Neural cell (in vitro differentiated cells): ENCODE measurements at regions not wholly inside any gene's neighbourhood (a gene's known extent, or its start where the extent isn't known, plus 50 kb on each side); places are given as distances from the start of the nearest gene placed in this dataset.

Experiments
- H2AFZ ChIP-seq: fragments of 200-600, 300-800 bp; sonication (generic), shearing (Covaris generic); 2 replicates; pipeline ENCODE4 v1.6.0; 2014; ENCODE audit warnings: low read depth, mild to moderate bottlenecking, antibody characterized with exemption, low read length, moderate library complexity
- H3F3A ChIP-seq: fragments of 200-600 bp; shearing (Covaris generic); 2 replicates; pipeline ENCODE4 v1.6.1; 2016; ENCODE audit warnings: mild to moderate bottlenecking, moderate library complexity, mixed read lengths, antibody characterized with exemption, low read length; ENCODE audit not compliant: insufficient read depth, poor library complexity, severe bottlenecking
- H3K27ac ChIP-seq: fragments of 200-600, 300-800 bp; sonication (generic), shearing (Covaris generic); 2 replicates; pipeline ENCODE4 v1.5.1; 2014; ENCODE audit warnings: mild to moderate bottlenecking, low read length, moderate library complexity
- H3K27me3 ChIP-seq: fragments of 300-800, 200-600 bp; sonication (generic), shearing (Covaris generic); 2 replicates; pipeline ENCODE4 v1.6.0; 2014; ENCODE audit warnings: mild to moderate bottlenecking, low read depth, low read length, moderate library complexity; ENCODE audit not compliant: insufficient read depth
- H3K36me3 ChIP-seq: fragments of 300-800, 200-600 bp; sonication (generic), shearing (Covaris generic); 2 replicates; pipeline ENCODE4 v1.5.1; 2014; ENCODE audit warnings: mild to moderate bottlenecking, antibody characterized with exemption, low read length, moderate library complexity; ENCODE audit not compliant: insufficient read depth
- H3K4me2 ChIP-seq: fragments of 300-800, 200-600 bp; sonication (generic), shearing (Covaris generic); 2 replicates; pipeline ENCODE4 v1.6.0; 2014; ENCODE audit warnings: mild to moderate bottlenecking, low read length
- H3K4me3 ChIP-seq: fragments of 300-800, 200-600 bp; sonication (generic), shearing (Covaris generic); 2 replicates; pipeline ENCODE4 v1.5.1; 2014; ENCODE audit warnings: mild to moderate bottlenecking, low read length, moderate library complexity
- H3K79me2 ChIP-seq: fragments of 200-600 bp; shearing (Covaris generic); replicated peaks from 2 replicates; pipeline ENCODE4 v1.6.0; 2014; ENCODE audit warnings: mild to moderate bottlenecking, low read length, moderate library complexity; ENCODE audit not compliant: insufficient read depth
- H3K9ac ChIP-seq: fragments of 300-800, 200-600 bp; sonication (generic), shearing (Covaris generic); 2 replicates; pipeline ENCODE4 v1.6.1; 2016; ENCODE audit warnings: mild to moderate bottlenecking, low read length, mixed read lengths
- H3K9me2 ChIP-seq: fragments of 200-600 bp; shearing (Covaris generic); 2 replicates; pipeline ENCODE4 v1.6.1; 2016; ENCODE audit warnings: mild to moderate bottlenecking, low read length, mixed read lengths; ENCODE audit not compliant: insufficient read depth
- H3K9me3 ChIP-seq: fragments of 200-600, 300-800 bp; sonication (generic), shearing (Covaris generic); 2 replicates; pipeline ENCODE4 v1.6.1; 2016; ENCODE audit warnings: mild to moderate bottlenecking, mixed run types, low read length, moderate library complexity, mixed read lengths
- H4K20me1 ChIP-seq: fragments of 200-600 bp; shearing (Covaris generic); 2 replicates; pipeline ENCODE4 v1.6.1; 2016; ENCODE audit warnings: mild to moderate bottlenecking, mixed run types; ENCODE audit not compliant: insufficient read depth
- EP300 ChIP-seq: fragments of 450-650 bp; conservative IDR thresholded peaks from 2 replicates; pipeline ENCODE4 v1.6.1; 2014; ENCODE audit warnings: antibody characterized with exemption, mild to moderate bottlenecking, moderate library complexity; ENCODE audit not compliant: poor library complexity, severe bottlenecking
- EZH2 ChIP-seq: fragments of 200-600, 300-800 bp; shearing (Covaris generic), sonication (generic); IDR thresholded peaks from 2 replicates; pipeline ENCODE4 v1.6.1; 2014; ENCODE audit warnings: antibody characterized with exemption, low read length, borderline replicate concordance, mild to moderate bottlenecking; ENCODE audit not compliant: insufficient read depth, poor library complexity, severe bottlenecking
- MXI1 ChIP-seq: fragments of 450-650 bp; conservative IDR thresholded peaks from 2 replicates; pipeline ENCODE4 v1.6.1; 2014; ENCODE audit warnings: antibody characterized with exemption, mild to moderate bottlenecking; ENCODE audit not compliant: poor library complexity, severe bottlenecking
- POLR2AphosphoS5 ChIP-seq: IDR thresholded peaks from 2 replicates; pipeline ENCODE4 v1.6.1; 2012
- RAD21 ChIP-seq: fragments of 450-650 bp; conservative IDR thresholded peaks from 2 replicates; pipeline ENCODE4 v1.6.1; 2014; ENCODE audit warnings: antibody characterized with exemption, mild to moderate bottlenecking, moderate library complexity
- SMC3 ChIP-seq: fragments of 450-650 bp; conservative IDR thresholded peaks from 2 replicates; pipeline ENCODE4 v1.6.1; 2014; ENCODE audit warnings: antibody characterized with exemption, mild to moderate bottlenecking, moderate library complexity; ENCODE audit not compliant: poor library complexity
- TAF1 ChIP-seq: IDR thresholded peaks from 2 replicates; pipeline ENCODE4 v1.6.1; 2012; ENCODE audit warnings: low read depth
- TF ChIP-seq, protein P1 (sequence below): fragments of 450-650 bp; IDR thresholded peaks from 2 replicates; pipeline ENCODE4 v1.5.1; 2014; ENCODE audit warnings: antibody characterized with exemption, mild to moderate bottlenecking, moderate library complexity; ENCODE audit not compliant: poor library complexity, severe bottlenecking
- TF ChIP-seq, protein P2 (sequence below): IDR thresholded peaks from 2 replicates; pipeline ENCODE4 v1.6.1; 2012; ENCODE audit warnings: borderline replicate concordance

DNA sequence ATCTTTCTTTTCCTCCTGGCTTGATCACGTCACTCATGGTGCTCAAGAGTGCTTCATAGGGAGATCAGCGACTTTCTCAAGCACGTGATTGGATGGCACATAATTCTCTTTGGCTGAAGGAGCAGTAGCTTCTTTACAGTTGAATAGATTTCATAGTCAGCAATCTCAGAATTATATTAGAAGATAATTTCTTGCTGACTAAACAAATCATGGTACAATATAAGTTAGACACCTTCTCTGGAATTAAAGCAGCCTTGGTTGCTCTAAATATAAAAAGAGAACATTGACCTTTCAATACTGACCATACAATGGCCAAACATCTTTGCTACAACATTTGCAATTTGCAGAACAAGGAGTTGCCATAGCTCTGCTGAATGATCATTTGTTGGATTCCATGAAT lies 238.5 kb upstream of the CHST9 start:
- no peaks in the 10 kb centered on the region for H3F3A ChIP-seq

DNA sequence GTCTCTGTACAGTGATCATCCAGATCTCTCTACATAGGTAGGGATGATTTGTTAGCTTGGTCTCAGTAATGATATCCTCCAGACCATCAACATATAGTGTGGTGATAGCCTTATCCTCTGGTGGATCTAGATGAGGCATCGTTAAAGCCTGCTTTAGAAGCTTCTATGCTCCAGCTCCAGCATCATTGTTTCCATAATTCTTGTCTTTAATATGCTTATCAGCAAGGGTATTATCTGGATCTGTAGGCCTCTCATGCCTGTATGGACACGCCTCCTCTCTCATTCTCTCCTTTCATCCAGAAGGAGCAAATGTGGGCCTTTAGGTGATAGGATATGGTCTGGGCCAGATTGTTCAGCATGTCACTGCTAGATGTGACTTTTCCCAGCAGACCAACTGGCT lies 234.5 kb upstream of the CHST9 start:
- Histone ChIP-seq H3F3A (no peaks in the 10 kb centered on the region), H3K27ac (no peak overlapping the region), H4K20me1 (no peaks in the 10 kb centered on the region), H2AFZ (no peak overlapping the region), H3K79me2 (no peaks in the 10 kb centered on the region), H3K4me3 (no peak overlapping the region), H3K9me3 (no peaks in the 10 kb centered on the region), H3K9ac (no peak overlapping the region), H3K4me2 (no peak overlapping the region), H3K36me3 (no peaks in the 10 kb centered on the region), H3K27me3 (no peaks in the 10 kb centered on the region), H3K9me2 (no peaks in the 10 kb centered on the region)
- TF ChIP-seq EP300: no peak

More for the DNA sequence above, 238.5 kb upstream of the CHST9 start:
- Histone ChIP-seq H3K27me3 (no peaks in the 10 kb centered on the region), H3K9me2 (no peaks in the 10 kb centered on the region), H2AFZ (no peak overlapping the region), H3K79me2 (no peaks in the 10 kb centered on the region), H3K4me3 (no peak overlapping the region), H4K20me1 (no peaks in the 10 kb centered on the region), H3K9ac (no peak overlapping the region), H3K36me3 (no peaks in the 10 kb centered on the region), H3K4me2 (no peak overlapping the region), H3K9me3 (no peaks in the 10 kb centered on the region), H3K27ac (no peak overlapping the region)
- TF ChIP-seq SMC3 (no peak), TAF1 (no peak), EZH2 (no peak), POLR2AphosphoS5 (no peak), RAD21 (no peak), MXI1 (no peak), EP300 (no peak)
- TF ChIP-seq, protein P1, sequence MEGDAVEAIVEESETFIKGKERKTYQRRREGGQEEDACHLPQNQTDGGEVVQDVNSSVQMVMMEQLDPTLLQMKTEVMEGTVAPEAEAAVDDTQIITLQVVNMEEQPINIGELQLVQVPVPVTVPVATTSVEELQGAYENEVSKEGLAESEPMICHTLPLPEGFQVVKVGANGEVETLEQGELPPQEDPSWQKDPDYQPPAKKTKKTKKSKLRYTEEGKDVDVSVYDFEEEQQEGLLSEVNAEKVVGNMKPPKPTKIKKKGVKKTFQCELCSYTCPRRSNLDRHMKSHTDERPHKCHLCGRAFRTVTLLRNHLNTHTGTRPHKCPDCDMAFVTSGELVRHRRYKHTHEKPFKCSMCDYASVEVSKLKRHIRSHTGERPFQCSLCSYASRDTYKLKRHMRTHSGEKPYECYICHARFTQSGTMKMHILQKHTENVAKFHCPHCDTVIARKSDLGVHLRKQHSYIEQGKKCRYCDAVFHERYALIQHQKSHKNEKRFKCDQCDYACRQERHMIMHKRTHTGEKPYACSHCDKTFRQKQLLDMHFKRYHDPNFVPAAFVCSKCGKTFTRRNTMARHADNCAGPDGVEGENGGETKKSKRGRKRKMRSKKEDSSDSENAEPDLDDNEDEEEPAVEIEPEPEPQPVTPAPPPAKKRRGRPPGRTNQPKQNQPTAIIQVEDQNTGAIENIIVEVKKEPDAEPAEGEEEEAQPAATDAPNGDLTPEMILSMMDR: no peak
- TF ChIP-seq, protein P2, sequence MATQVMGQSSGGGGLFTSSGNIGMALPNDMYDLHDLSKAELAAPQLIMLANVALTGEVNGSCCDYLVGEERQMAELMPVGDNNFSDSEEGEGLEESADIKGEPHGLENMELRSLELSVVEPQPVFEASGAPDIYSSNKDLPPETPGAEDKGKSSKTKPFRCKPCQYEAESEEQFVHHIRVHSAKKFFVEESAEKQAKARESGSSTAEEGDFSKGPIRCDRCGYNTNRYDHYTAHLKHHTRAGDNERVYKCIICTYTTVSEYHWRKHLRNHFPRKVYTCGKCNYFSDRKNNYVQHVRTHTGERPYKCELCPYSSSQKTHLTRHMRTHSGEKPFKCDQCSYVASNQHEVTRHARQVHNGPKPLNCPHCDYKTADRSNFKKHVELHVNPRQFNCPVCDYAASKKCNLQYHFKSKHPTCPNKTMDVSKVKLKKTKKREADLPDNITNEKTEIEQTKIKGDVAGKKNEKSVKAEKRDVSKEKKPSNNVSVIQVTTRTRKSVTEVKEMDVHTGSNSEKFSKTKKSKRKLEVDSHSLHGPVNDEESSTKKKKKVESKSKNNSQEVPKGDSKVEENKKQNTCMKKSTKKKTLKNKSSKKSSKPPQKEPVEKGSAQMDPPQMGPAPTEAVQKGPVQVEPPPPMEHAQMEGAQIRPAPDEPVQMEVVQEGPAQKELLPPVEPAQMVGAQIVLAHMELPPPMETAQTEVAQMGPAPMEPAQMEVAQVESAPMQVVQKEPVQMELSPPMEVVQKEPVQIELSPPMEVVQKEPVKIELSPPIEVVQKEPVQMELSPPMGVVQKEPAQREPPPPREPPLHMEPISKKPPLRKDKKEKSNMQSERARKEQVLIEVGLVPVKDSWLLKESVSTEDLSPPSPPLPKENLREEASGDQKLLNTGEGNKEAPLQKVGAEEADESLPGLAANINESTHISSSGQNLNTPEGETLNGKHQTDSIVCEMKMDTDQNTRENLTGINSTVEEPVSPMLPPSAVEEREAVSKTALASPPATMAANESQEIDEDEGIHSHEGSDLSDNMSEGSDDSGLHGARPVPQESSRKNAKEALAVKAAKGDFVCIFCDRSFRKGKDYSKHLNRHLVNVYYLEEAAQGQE: no peak

DNA sequence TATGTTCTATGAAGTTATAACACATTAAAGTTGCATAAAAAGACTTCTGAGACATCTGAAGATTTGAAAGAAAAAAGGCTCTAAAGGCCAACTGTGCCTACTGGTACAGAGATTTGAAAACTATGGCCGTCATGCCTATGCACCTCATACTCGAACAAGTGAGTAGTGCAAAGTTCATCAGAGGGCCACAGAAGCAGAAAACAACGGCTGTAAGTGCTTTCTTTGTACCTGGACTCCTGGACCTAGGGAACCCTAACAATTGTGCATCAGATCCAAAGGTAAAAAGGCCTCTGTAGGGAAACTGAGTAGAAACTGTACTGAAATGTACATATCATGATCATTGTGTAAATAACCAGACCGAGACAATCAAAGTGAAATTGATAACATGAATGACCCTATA lies 230.4 kb upstream of the CHST9 start:
- Histone ChIP-seq H3K27ac (no peak overlapping the region), H3K36me3 (no peaks in the 10 kb centered on the region), H2AFZ (no peak overlapping the region), H3F3A (no peaks in the 10 kb centered on the region), H3K9me3 (no peaks in the 10 kb centered on the region), H3K9ac (no peak overlapping the region), H3K27me3 (no peaks in the 10 kb centered on the region), H4K20me1 (no peaks in the 10 kb centered on the region), H3K9me2 (no peaks in the 10 kb centered on the region), H3K4me3 (no peak overlapping the region), H3K79me2 (no peaks in the 10 kb centered on the region), H3K4me2 (no peak overlapping the region)
- no peak for TF ChIP-seq EP300
- no peak for TF ChIP-seq SMC3
- no peak for TF ChIP-seq TAF1
- no peak for TF ChIP-seq MXI1
- TF ChIP-seq, protein P1: no peak
- TF ChIP-seq, protein P2: no peak
- no peak for TF ChIP-seq POLR2AphosphoS5
- no peak for TF ChIP-seq RAD21
- TF ChIP-seq EZH2: no peak
